GM23338 (cell line): ENCODE measurements at regions not wholly inside any gene's neighbourhood (a gene's known extent, or its start where the extent isn't known, plus 50 kb on each side); places are given as distances from the start of the nearest gene placed in this dataset.

Source experiments
- CREB1 ChIP-seq: fragments of 250-450 bp; sonication (Bioruptor Pico); IDR thresholded peaks from 2 replicates; pipeline ENCODE4 v1.5.0; 2020; ENCODE audit warnings: low read depth, mild to moderate bottlenecking, moderate library complexity
- CTCF ChIP-seq, 2 experiments: fragments of 200-600 bp in 1 of 2; sonication (generic) in 1 of 2; conservative IDR thresholded peaks; 2 replicates each; pipeline versions ENCODE4 v1.5.1 to v1.6.1; 2016 to 2017; ENCODE audit warnings: antibody characterized with exemption in 2 of 2, low read depth in 2 of 2, mild to moderate bottlenecking in 2 of 2, moderate library complexity in 1 of 2
- EZH2 ChIP-seq: fragments of 200-600 bp; sonication (generic); IDR thresholded peaks from one replicate; pipeline ENCODE4 v1.8.0; 2017; ENCODE audit warnings: antibody characterized with exemption, mild to moderate bottlenecking, low read depth; ENCODE audit not compliant: unreplicated experiment
- EZH2phosphoT487 ChIP-seq: fragments of 200-600 bp; sonication (generic); IDR thresholded peaks from one replicate; pipeline ENCODE4 v1.8.1; 2018; ENCODE audit warnings: antibody characterized with exemption; ENCODE audit not compliant: unreplicated experiment
- JUNB ChIP-seq: IDR thresholded peaks from one replicate; pipeline ENCODE4 v1.6.1; 2016; ENCODE audit warnings: antibody characterized with exemption; ENCODE audit not compliant: unreplicated experiment
- NANOG ChIP-seq: IDR thresholded peaks from 2 replicates; pipeline ENCODE4 v1.6.1; 2016; ENCODE audit warnings: antibody characterized with exemption, borderline replicate concordance
- POLR2AphosphoS5 ChIP-seq: IDR thresholded peaks from 2 replicates; pipeline ENCODE4 v1.6.1; 2016; ENCODE audit warnings: antibody characterized with exemption, low read depth
- REST ChIP-seq: IDR thresholded peaks from one replicate; pipeline ENCODE4 v1.6.1; 2018; ENCODE audit warnings: antibody characterized with exemption; ENCODE audit not compliant: unreplicated experiment
- ZNF114 ChIP-seq: fragments of 250-450 bp; sonication (Bioruptor Pico); IDR thresholded peaks from 2 replicates; pipeline ENCODE4 v1.5.0; 2020; ENCODE audit warnings: mild to moderate bottlenecking, moderate library complexity
- ZNF331 ChIP-seq: fragments of 250-450 bp; sonication (Bioruptor Pico); IDR thresholded peaks from 2 replicates; pipeline ENCODE4 v1.5.0; 2020; ENCODE audit warnings: low read depth, mild to moderate bottlenecking, moderate library complexity
- TF ChIP-seq, protein P1 (sequence below): IDR thresholded peaks from 2 replicates; pipeline ENCODE4 v1.6.1; 2016; ENCODE audit warnings: antibody characterized with exemption
- TF ChIP-seq, protein P2 (sequence below): fragments of 250-450 bp; sonication (Bioruptor Pico); IDR thresholded peaks from 2 replicates; pipeline ENCODE4 v1.5.0; 2020; ENCODE audit warnings: mild to moderate bottlenecking, moderate library complexity

DNA sequence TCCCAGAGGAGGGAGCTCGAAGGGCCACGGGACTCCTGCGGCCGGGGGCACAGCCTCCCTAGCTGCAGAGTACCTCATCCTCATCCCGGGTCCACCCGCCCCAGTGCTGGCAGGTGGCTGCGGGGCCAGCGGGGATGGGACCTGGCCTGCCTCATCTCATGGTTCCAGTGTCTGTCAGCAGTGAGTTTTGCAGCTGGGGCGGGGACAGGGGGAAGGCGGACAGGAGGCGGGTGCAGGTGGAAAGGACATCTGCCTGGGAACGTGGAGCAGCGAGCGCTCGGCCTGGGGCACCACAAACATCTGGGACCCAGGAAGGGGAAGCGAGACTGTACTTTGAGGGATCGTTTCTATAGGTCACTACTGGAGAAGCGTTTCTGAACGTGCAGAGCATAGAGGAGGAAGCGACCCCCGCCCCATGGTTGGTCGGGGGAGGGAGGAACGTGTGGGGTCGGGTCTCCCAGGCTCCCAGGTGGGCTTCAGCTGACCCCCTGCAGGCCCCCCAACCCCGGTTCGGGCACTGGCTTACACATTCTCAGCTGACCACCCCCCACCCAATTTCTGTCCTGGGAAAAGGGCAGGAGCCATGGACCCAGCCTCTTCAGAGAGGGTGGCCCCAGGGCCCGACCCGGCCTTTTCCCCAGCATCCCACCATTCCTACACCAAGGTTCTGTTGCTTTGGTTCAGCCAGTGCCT, 56.5 kb upstream of the NOTCH1 start:
- TF ChIP-seq CREB1 (CRISPR knock-in tag) (no peak), CTCF (conservative IDR thresholded peaks at IDR 0.05; ENCODE audit: low read depth in 2 of 2) (no peak), EZH2 (no peak), NANOG (no peak), ZNF114 (CRISPR knock-in tag) (no peak), REST (no peak), POLR2AphosphoS5 (no peak), EZH2phosphoT487 (no peak), JUNB (no peak), ZNF331 (CRISPR knock-in tag) (no peak)
- TF ChIP-seq, protein P1, sequence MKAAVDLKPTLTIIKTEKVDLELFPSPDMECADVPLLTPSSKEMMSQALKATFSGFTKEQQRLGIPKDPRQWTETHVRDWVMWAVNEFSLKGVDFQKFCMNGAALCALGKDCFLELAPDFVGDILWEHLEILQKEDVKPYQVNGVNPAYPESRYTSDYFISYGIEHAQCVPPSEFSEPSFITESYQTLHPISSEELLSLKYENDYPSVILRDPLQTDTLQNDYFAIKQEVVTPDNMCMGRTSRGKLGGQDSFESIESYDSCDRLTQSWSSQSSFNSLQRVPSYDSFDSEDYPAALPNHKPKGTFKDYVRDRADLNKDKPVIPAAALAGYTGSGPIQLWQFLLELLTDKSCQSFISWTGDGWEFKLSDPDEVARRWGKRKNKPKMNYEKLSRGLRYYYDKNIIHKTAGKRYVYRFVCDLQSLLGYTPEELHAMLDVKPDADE: no peak
- TF ChIP-seq, protein P2, sequence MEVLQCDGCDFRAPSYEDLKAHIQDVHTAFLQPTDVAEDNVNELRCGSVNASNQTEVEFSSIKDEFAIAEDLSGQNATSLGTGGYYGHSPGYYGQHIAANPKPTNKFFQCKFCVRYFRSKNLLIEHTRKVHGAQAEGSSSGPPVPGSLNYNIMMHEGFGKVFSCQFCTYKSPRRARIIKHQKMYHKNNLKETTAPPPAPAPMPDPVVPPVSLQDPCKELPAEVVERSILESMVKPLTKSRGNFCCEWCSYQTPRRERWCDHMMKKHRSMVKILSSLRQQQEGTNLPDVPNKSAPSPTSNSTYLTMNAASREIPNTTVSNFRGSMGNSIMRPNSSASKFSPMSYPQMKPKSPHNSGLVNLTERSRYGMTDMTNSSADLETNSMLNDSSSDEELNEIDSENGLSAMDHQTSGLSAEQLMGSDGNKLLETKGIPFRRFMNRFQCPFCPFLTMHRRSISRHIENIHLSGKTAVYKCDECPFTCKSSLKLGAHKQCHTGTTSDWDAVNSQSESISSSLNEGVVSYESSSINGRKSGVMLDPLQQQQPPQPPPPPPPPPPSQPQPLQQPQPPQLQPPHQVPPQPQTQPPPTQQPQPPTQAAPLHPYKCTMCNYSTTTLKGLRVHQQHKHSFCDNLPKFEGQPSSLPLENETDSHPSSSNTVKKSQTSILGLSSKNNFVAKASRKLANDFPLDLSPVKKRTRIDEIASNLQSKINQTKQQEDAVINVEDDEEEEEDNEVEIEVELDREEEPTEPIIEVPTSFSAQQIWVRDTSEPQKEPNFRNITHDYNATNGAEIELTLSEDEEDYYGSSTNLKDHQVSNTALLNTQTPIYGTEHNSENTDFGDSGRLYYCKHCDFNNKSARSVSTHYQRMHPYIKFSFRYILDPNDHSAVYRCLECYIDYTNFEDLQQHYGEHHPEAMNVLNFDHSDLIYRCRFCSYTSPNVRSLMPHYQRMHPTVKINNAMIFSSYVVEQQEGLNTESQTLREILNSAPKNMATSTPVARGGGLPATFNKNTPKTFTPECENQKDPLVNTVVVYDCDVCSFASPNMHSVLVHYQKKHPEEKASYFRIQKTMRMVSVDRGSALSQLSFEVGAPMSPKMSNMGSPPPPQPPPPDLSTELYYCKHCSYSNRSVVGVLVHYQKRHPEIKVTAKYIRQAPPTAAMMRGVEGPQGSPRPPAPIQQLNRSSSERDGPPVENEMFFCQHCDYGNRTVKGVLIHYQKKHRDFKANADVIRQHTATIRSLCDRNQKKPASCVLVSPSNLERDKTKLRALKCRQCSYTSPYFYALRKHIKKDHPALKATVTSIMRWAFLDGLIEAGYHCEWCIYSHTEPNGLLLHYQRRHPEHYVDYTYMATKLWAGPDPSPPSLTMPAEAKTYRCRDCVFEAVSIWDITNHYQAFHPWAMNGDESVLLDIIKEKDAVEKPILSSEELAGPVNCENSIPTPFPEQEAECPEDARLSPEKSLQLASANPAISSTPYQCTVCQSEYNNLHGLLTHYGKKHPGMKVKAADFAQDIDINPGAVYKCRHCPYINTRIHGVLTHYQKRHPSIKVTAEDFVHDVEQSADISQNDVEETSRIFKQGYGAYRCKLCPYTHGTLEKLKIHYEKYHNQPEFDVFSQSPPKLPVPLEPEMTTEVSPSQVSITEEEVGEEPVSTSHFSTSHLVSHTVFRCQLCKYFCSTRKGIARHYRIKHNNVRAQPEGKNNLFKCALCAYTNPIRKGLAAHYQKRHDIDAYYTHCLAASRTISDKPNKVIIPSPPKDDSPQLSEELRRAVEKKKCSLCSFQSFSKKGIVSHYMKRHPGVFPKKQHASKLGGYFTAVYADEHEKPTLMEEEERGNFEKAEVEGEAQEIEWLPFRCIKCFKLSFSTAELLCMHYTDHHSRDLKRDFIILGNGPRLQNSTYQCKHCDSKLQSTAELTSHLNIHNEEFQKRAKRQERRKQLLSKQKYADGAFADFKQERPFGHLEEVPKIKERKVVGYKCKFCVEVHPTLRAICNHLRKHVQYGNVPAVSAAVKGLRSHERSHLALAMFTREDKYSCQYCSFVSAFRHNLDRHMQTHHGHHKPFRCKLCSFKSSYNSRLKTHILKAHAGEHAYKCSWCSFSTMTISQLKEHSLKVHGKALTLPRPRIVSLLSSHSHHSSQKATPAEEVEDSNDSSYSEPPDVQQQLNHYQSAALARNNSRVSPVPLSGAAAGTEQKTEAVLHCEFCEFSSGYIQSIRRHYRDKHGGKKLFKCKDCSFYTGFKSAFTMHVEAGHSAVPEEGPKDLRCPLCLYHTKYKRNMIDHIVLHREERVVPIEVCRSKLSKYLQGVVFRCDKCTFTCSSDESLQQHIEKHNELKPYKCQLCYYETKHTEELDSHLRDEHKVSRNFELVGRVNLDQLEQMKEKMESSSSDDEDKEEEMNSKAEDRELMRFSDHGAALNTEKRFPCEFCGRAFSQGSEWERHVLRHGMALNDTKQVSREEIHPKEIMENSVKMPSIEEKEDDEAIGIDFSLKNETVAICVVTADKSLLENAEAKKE (CRISPR knock-in tag): no peak
